GM12878 (cell line): ENCODE measurements at regions not wholly inside any gene's neighbourhood (a gene's known extent, or its start where the extent isn't known, plus 50 kb on each side); places are given as distances from the start of the nearest gene placed in this dataset.

ENCODE experiments used
- ATAC-seq: fragments of 200-7000 bp; cut with Tn5 transposase; 3 replicates; pipeline ENCODE4 v1.9.1; 2020; ENCODE audit warnings: mild to moderate bottlenecking, moderate library complexity
- BruUV-seq: library from RNA; stranded (reverse); fragments of 400-500 nt; replicated peaks from 2 replicates; lab custom pipeline; 2021; lab: Mats Ljungman, UMichigan
- CTCF ChIA-PET: fragments of 300-600 bp; sonication (Branson Sonifier 250); formaldehyde crosslinking; extraction: SDS; loops from one replicate; lab custom pipeline; 2021; ENCODE audit warnings: inconsistent platforms; lab: Yijun Ruan, JAX
- POLR2A ChIA-PET: fragments of 350-600 bp; formaldehyde crosslinking; extraction: SDS; loops from one replicate; lab custom pipeline; 2021; ENCODE audit warnings: inconsistent platforms; lab: Charles Lee
- RAD21 ChIA-PET: fragments of 300-600 bp; sonication (Branson Sonifier 250); formaldehyde crosslinking; loops from one replicate; lab custom pipeline; 2023; ENCODE audit warnings: antibody characterized with exemption; ENCODE audit not compliant: unreplicated experiment; lab: Charles Lee
- SMC1A ChIA-PET: fragments of 300-600 bp; sonication (Branson Sonifier 250); formaldehyde crosslinking; loops from one replicate; lab custom pipeline; 2023; ENCODE audit not compliant: unreplicated experiment, uncharacterized antibody; lab: Charles Lee
- DNase-seq: peaks from one replicate; pipeline ENCODE4 v3.0.0-alpha.2; 2011; ENCODE audit warnings: low read depth, low spot score
- FAIRE-seq: peaks from 3 replicates; lab custom pipeline; 2011; peaks lifted over from hg19 to GRCh38; lab: Jason Lieb, UNC
- H2AFZ ChIP-seq: 2 replicates; pipeline ENCODE4 v1.6.0; 2011; ENCODE audit warnings: low read depth, low read length, control low read depth; ENCODE audit not compliant: control insufficient read depth
- H3K27ac ChIP-seq: 2 replicates; pipeline ENCODE4 v1.5.1; 2011; ENCODE audit warnings: control low read depth; ENCODE audit not compliant: control insufficient read depth, insufficient read depth
- H3K27me3 ChIP-seq, 2 experiments: replicated peaks in 1 of 2; 2 replicates each; pipeline versions ENCODE4 v1.6.0 to v1.6.1; 2011; ENCODE audit warnings: low read length in 1 of 2; ENCODE audit not compliant: control insufficient read depth in 2 of 2, insufficient read depth in 2 of 2
- H3K36me3 ChIP-seq, 2 experiments: 2 replicates each; pipeline ENCODE4 v1.5.1; 2011; ENCODE audit warnings: low read length in 1 of 2; ENCODE audit not compliant: control insufficient read depth in 2 of 2, insufficient read depth in 2 of 2
- H3K4me1 ChIP-seq: 2 replicates; pipeline ENCODE4 v1.6.1; 2011; ENCODE audit warnings: mild to moderate bottlenecking, low read length, moderate library complexity, mixed read lengths; ENCODE audit not compliant: control insufficient read depth, insufficient read depth
- H3K4me2 ChIP-seq: 2 replicates; pipeline ENCODE4 v1.6.0; 2011; ENCODE audit warnings: control low read depth; ENCODE audit not compliant: control insufficient read depth, insufficient read depth
- H3K4me3 ChIP-seq: fragments of 200-600 bp; sonication (generic); 2 replicates; pipeline ENCODE4 v1.5.1; 2016
- H3K79me2 ChIP-seq: 2 replicates; pipeline ENCODE4 v1.6.0; 2011; ENCODE audit warnings: low read length; ENCODE audit not compliant: control insufficient read depth, insufficient read depth
- H3K9ac ChIP-seq: 2 replicates; pipeline ENCODE4 v1.8.0; 2011; ENCODE audit warnings: low read length, control low read depth, mixed read lengths; ENCODE audit not compliant: control insufficient read depth, insufficient read depth
- H3K9me3 ChIP-seq: replicated peaks from 3 replicates; pipeline ENCODE4 v1.5.1; 2011; ENCODE audit warnings: mild to moderate bottlenecking, low read length; ENCODE audit not compliant: control insufficient read depth, insufficient read depth
- H4K20me1 ChIP-seq: 2 replicates; pipeline ENCODE4 v1.6.0; 2011; ENCODE audit not compliant: control insufficient read depth, insufficient read depth
- ATF3 ChIP-seq: IDR thresholded peaks from 2 replicates; pipeline ENCODE4 v1.6.1; 2011; ENCODE audit warnings: low read depth, mild to moderate bottlenecking, low read length, moderate library complexity, borderline replicate concordance; ENCODE audit errors: extremely low read depth
- BCL3 ChIP-seq: IDR thresholded peaks from 2 replicates; pipeline ENCODE4 v1.6.1; 2011; ENCODE audit warnings: borderline replicate concordance, low read depth, mild to moderate bottlenecking, moderate library complexity, low read length; ENCODE audit not compliant: insufficient read depth, poor library complexity, severe bottlenecking
- BRCA1 ChIP-seq: IDR thresholded peaks from 2 replicates; pipeline ENCODE4 v1.6.1; 2011; ENCODE audit warnings: low read depth, low read length, improper control_type of control experiment
- CREM ChIP-seq: IDR thresholded peaks from 2 replicates; pipeline ENCODE4 v1.6.1; 2014; ENCODE audit warnings: antibody characterized with exemption, low read depth
- E2F4 ChIP-seq: IDR thresholded peaks from 2 replicates; pipeline ENCODE4 v1.6.1; 2012; ENCODE audit warnings: low read depth, low read length, improper control_type of control experiment
- EGR1 ChIP-seq, 2 experiments: IDR thresholded peaks; 1 replicate in 1 of 2; 2 replicates in 1 of 2; pipeline ENCODE4 v1.6.1; 2011 to 2012; ENCODE audit warnings: low read depth in 2 of 2, low read length in 2 of 2, borderline replicate concordance in 1 of 2, mild to moderate bottlenecking in 1 of 2, moderate library complexity in 1 of 2
- ESRRA ChIP-seq: IDR thresholded peaks from 2 replicates; pipeline ENCODE4 v1.6.1; 2012; ENCODE audit warnings: mild to moderate bottlenecking, low read length, improper control_type of control experiment
- HDAC2 ChIP-seq: fragments of 200-600 bp; sonication (generic); IDR thresholded peaks from 2 replicates; pipeline ENCODE4 v1.6.1; 2017
- HDAC6 ChIP-seq: fragments of 200-600 bp; sonication (generic); IDR thresholded peaks from one replicate; pipeline ENCODE4 v1.8.0; 2017; ENCODE audit warnings: antibody characterized with exemption; ENCODE audit not compliant: unreplicated experiment
- IKZF2 ChIP-seq, 2 experiments: fragments of 450-650 bp; IDR thresholded peaks; 2 replicates each; pipeline ENCODE4 v1.6.1; 2017; ENCODE audit warnings: mild to moderate bottlenecking in 2 of 2, moderate library complexity in 2 of 2
- LARP7 ChIP-seq: fragments of 450-650 bp; IDR thresholded peaks from 2 replicates; pipeline ENCODE4 v1.6.1; 2017; ENCODE audit warnings: mild to moderate bottlenecking
- PBX3 ChIP-seq: IDR thresholded peaks from 2 replicates; pipeline ENCODE4 v1.6.1; 2011; ENCODE audit warnings: mild to moderate bottlenecking, low read depth, low read length, moderate library complexity; ENCODE audit not compliant: insufficient replicate concordance
- PML ChIP-seq: IDR thresholded peaks from 2 replicates; pipeline ENCODE4 v1.6.1; 2012; ENCODE audit warnings: low read length, inconsistent platforms
- POLR2AphosphoS2 ChIP-seq: IDR thresholded peaks from 2 replicates; pipeline ENCODE4 v1.6.1; 2011; ENCODE audit warnings: low read depth, mild to moderate bottlenecking, low read length, improper control_type of control experiment, moderate library complexity
- RBBP5 ChIP-seq: fragments of 200-600 bp; sonication (generic); conservative IDR thresholded peaks from 2 replicates; pipeline ENCODE4 v1.6.1; 2016
- SMARCA5 ChIP-seq: fragments of 450-650 bp; IDR thresholded peaks from 2 replicates; pipeline ENCODE4 v1.6.1; 2017; ENCODE audit warnings: mild to moderate bottlenecking
- SRF ChIP-seq, 2 experiments: IDR thresholded peaks; 2 replicates each; pipeline ENCODE4 v1.6.1; 2011; ENCODE audit warnings: low read depth in 2 of 2, low read length in 2 of 2, mild to moderate bottlenecking in 1 of 2, moderate library complexity in 1 of 2
- ZNF217 ChIP-seq: fragments of 450-650 bp; IDR thresholded peaks from 2 replicates; pipeline ENCODE4 v1.6.1; 2017; ENCODE audit warnings: antibody characterized with exemption, mild to moderate bottlenecking
- ZNF274 ChIP-seq: IDR thresholded peaks from one replicate; pipeline ENCODE4 v1.8.0; 2011; ENCODE audit not compliant: insufficient read length, insufficient read depth
- WGBS: methylation state at CpG from one replicate; pipeline ENCODE4 v1.1.6; 2016; ENCODE audit warnings: low lambda C conversion rate; ENCODE audit not compliant: insufficient replicate concordance, insufficient coverage; ENCODE audit errors: missing lambda C conversion rate; 5-methylcytosine and 5-hydroxymethylcytosine counted together
- in situ Hi-C: fragments of 300-500 bp; cut with MboI; formaldehyde crosslinking; loops from 9 replicates; pipeline ENCODE4 v1.14.3; 2018; ENCODE audit warnings: mixed read lengths
- intact Hi-C: fragments of 100-400 bp; cut with micrococcal nuclease; formaldehyde crosslinking; loops from one replicate; pipeline ENCODE4 v1.14.2; 2022; ENCODE audit not compliant: unreplicated experiment

GRCh38 chr12:97250483-97250882 is 212.1 kb upstream of the RMST start (continued):
- TF ChIP-seq BCL3 (no peak), E2F4 (no peak)

GRCh38 chr12:97257726-97258125 is 204.9 kb upstream of the RMST start:
- ChIA-PET SMC1A (interaction anchor here (1.2 kb wide), 2 partner anchors 10 to 146 kb away, joined by 3 to 4 read pairs; no protein-coding TSS in a partner anchor), RAD21 (no interaction called here), CTCF (interaction anchor here (0.6 kb wide), 1 partner anchor 119 kb away, joined by 4 read pairs; no protein-coding TSS in a partner anchor)

More at GRCh38 chr12:97257726-97258125, 204.9 kb upstream of the RMST start:
- Histone ChIP-seq H3K79me2 (no peaks in the 10 kb centered on the region), H3K4me3 (no peak overlapping the region), H3K27me3 (no peaks in the 10 kb centered on the region), H3K27ac (no peak overlapping the region), H3K36me3 (no peaks in the 10 kb centered on the region), H4K20me1 (no peaks in the 10 kb centered on the region), H3K4me1 (no peaks in the 10 kb centered on the region), H3K9me3 (no peaks in the 10 kb centered on the region), H3K9ac (no peak overlapping the region), H2AFZ (no peak overlapping the region), H3K4me2 (no peak overlapping the region)
- POLR2A ChIA-PET: no interaction called here
- TF ChIP-seq ESRRA (no peak), POLR2AphosphoS2 (no peak), PML (no peak), ZNF217 (no peak), RBBP5 (no peak), LARP7 (no peak), ATF3 (no peak), HDAC2 (no peak), PBX3 (no peak), HDAC6 (no peak), CREM (no peak), SRF (IDR thresholded peaks at IDR 0.05; ENCODE audit: low read depth in 2 of 2, low read length in 2 of 2) (no peak), BRCA1 (no peak), EGR1 (IDR thresholded peaks at IDR 0.05; ENCODE audit: borderline replicate concordance in 1 of 2, low read depth in 2 of 2, low read length in 2 of 2) (no peak), ZNF274 (no peak), IKZF2 (IDR thresholded peaks at IDR 0.05) (no peak), SMARCA5 (no peak)
- in situ Hi-C loops (no loop called here), intact Hi-C loops (no loop called here)
- DNase-seq (no peak), ATAC-seq (no peak), FAIRE-seq (no peak)
- no TSS peak for BruUV-seq
- 19% methylated on average over 3 of the region's 3 CpGs for WGBS
